K562 (cell line): ENCODE measurements at regions not wholly inside any gene's neighbourhood (a gene's known extent, or its start where the extent isn't known, plus 50 kb on each side); places are given as distances from the start of the nearest gene placed in this dataset.

Source experiments
- ATAC-seq: fragments of 200-7000 bp; cut with Tn5 transposase; 3 replicates; pipeline ENCODE4 v1.9.1; 2020; ENCODE audit warnings: moderate library complexity
- BruUV-seq: library from RNA; stranded (reverse); fragments of 400-500 nt; replicated peaks from 2 replicates; lab custom pipeline; 2021; lab: Mats Ljungman, UMichigan
- CTCF ChIA-PET: fragments of 300-600 bp; formaldehyde crosslinking; extraction: SDS; loops from one replicate; lab custom pipeline; 2021; ENCODE audit warnings: low intra/inter-chr PET ratio; lab: Yijun Ruan, JAX
- POLR2A ChIA-PET: fragments of 300-600, 350-650 bp; sonication (Branson Sonifier 250); formaldehyde crosslinking; extraction: SDS; loops from one replicate; lab custom pipeline; 2021; ENCODE audit warnings: antibody characterized with exemption, inconsistent platforms; lab: Yijun Ruan, JAX
- DNase-seq, 4 experiments: peaks; one replicate each; pipeline versions ENCODE4 v3.0.0 to v3.0.0-alpha.2; 2011 to 2018; ENCODE audit warnings: low spot score in 3 of 4, mixed read lengths in 3 of 4; ENCODE audit errors: extremely low read depth in 1 of 4
- FAIRE-seq: peaks from 2 replicates; lab custom pipeline; 2011; peaks lifted over from hg19 to GRCh38; lab: Jason Lieb, UNC
- H2AFZ ChIP-seq: 2 replicates; pipeline ENCODE4 v1.6.0; 2011; ENCODE audit warnings: low read depth, low read length, control low read depth, inconsistent platforms
- H3K27ac ChIP-seq: fragments of 200-600 bp; 3 replicates; pipeline ENCODE4 v1.8.0; 2011; ENCODE audit warnings: low read depth, mild to moderate bottlenecking, control low read depth, inconsistent platforms, low read length, moderate library complexity, mixed read lengths; ENCODE audit errors: extremely low read depth
- H3K27me3 ChIP-seq, 2 experiments: fragments of 300-600 bp in 1 of 2; 2 replicates in 1 of 2; 3 replicates in 1 of 2; pipeline versions ENCODE4 v1.6.0 to v1.8.0; 2011; ENCODE audit warnings: inconsistent platforms in 2 of 2, low read length in 2 of 2, mild to moderate bottlenecking in 1 of 2, mixed read lengths in 1 of 2, moderate library complexity in 1 of 2; ENCODE audit not compliant: control insufficient read depth in 2 of 2, insufficient read depth in 2 of 2
- H3K36me3 ChIP-seq: fragments of 300-600 bp; 3 replicates; pipeline ENCODE4 v1.8.0; 2011; ENCODE audit warnings: mild to moderate bottlenecking, low read length, inconsistent platforms; ENCODE audit not compliant: control insufficient read depth, insufficient read depth
- H3K4me1 ChIP-seq, 2 experiments: fragments of 200-600 bp in 1 of 2; replicated peaks in 1 of 2; 2 replicates in 1 of 2; 3 replicates in 1 of 2; pipeline versions ENCODE4 v1.5.1 to v1.8.0; 2011; ENCODE audit warnings: inconsistent platforms in 2 of 2, low read length in 2 of 2, mild to moderate bottlenecking in 1 of 2, mixed read lengths in 1 of 2, moderate library complexity in 1 of 2; ENCODE audit not compliant: control insufficient read depth in 2 of 2, insufficient read depth in 2 of 2
- H3K4me2 ChIP-seq: 2 replicates; pipeline ENCODE4 v1.6.1; 2011; ENCODE audit warnings: low read length, control low read depth, inconsistent platforms, mixed read lengths; ENCODE audit not compliant: insufficient read depth
- H3K4me3 ChIP-seq: fragments of 200-600 bp; sonication (generic), shearing (Covaris generic); 2 replicates; pipeline ENCODE4 v1.5.1; 2016; ENCODE audit warnings: control low read depth, inconsistent platforms
- H3K79me2 ChIP-seq: fragments of 200-600 bp; 3 replicates; pipeline ENCODE4 v1.8.0; 2011; ENCODE audit warnings: low read length, inconsistent platforms; ENCODE audit not compliant: control insufficient read depth, insufficient read depth
- H3K9ac ChIP-seq, 2 experiments: 2 replicates each; pipeline versions ENCODE4 v1.6.0 to v1.6.1; 2011; ENCODE audit warnings: low read depth in 2 of 2, low read length in 2 of 2, control low read depth in 1 of 2, inconsistent platforms in 1 of 2, mild to moderate bottlenecking in 1 of 2, mixed read lengths in 1 of 2; ENCODE audit not compliant: insufficient read depth in 1 of 2
- H3K9me1 ChIP-seq: one replicate; pipeline ENCODE4 v1.6.0; 2011; ENCODE audit warnings: inconsistent platforms, mild to moderate bottlenecking, low read length, moderate library complexity; ENCODE audit not compliant: control insufficient read depth, insufficient read depth
- H3K9me3 ChIP-seq: replicated peaks from 2 replicates; pipeline ENCODE4 v1.5.1; 2011; ENCODE audit warnings: low read depth, low read length, inconsistent platforms; ENCODE audit not compliant: control insufficient read depth, insufficient read depth
- H4K20me1 ChIP-seq: replicated peaks from 2 replicates; pipeline ENCODE4 v1.6.1; 2011; ENCODE audit warnings: low read length, inconsistent platforms, mixed read lengths; ENCODE audit not compliant: control insufficient read depth, insufficient read depth
- ATF2 ChIP-seq: sonication (generic); formaldehyde crosslinking; IDR thresholded peaks from 2 replicates; pipeline ENCODE4 v1.8.1; 2022; ENCODE audit warnings: missing genetic modification reagents
- MED1 ChIP-seq: sonication (generic); formaldehyde crosslinking; IDR thresholded peaks from 2 replicates; pipeline ENCODE4 v1.8.1; 2023; ENCODE audit warnings: missing genetic modification reagents, borderline replicate concordance
- MYNN ChIP-seq, 2 experiments: sonication (generic); formaldehyde crosslinking in 1 of 2; IDR thresholded peaks; 2 replicates each; pipeline versions ENCODE4 v1.5.0 to v1.6.1; 2016 to 2020; ENCODE audit warnings: antibody characterized with exemption in 1 of 2, missing genetic modification reagents in 1 of 2
- NBN ChIP-seq: fragments of 450-650 bp; IDR thresholded peaks from 2 replicates; pipeline ENCODE4 v1.6.1; 2016; ENCODE audit warnings: low read depth, mild to moderate bottlenecking
- NR3C1 ChIP-seq: sonication (generic); formaldehyde crosslinking; IDR thresholded peaks from 2 replicates; pipeline ENCODE4 v1.8.1; 2022; ENCODE audit warnings: missing genetic modification reagents
- TEAD1 ChIP-seq, 2 experiments: fragments of 450-650 bp in 1 of 2; sonication (generic) in 1 of 2; formaldehyde crosslinking; IDR thresholded peaks; 2 replicates each; pipeline versions ENCODE4 v1.4.0 to v1.8.0; 2020 to 2022; ENCODE audit warnings: mild to moderate bottlenecking in 2 of 2, missing genetic modification reagents in 1 of 2
- ZNF124 ChIP-seq: sonication (generic); formaldehyde crosslinking; IDR thresholded peaks from 2 replicates; pipeline ENCODE4 v1.8.1; 2022; ENCODE audit warnings: missing genetic modification reagents
- ZNF586 ChIP-seq: fragments of 450-650 bp; formaldehyde crosslinking; conservative IDR thresholded peaks from 2 replicates; pipeline ENCODE4 v1.4.0; 2020; ENCODE audit warnings: mild to moderate bottlenecking, moderate library complexity
- ZNF644 ChIP-seq: fragments of 200-800 bp; sonication (Bioruptor generic); IDR thresholded peaks from 2 replicates; pipeline ENCODE4 v1.6.1; 2016; ENCODE audit warnings: low read depth, missing genetic modification characterization, missing compliant biosample characterization
- WGBS: fragments of 100-300 bp; shearing (Covaris generic); methylation state at CpG from one replicate; pipeline ENCODE4 v1.1.6; 2016; ENCODE audit warnings: low coverage, mixed read lengths; ENCODE audit not compliant: insufficient coverage; ENCODE audit errors: missing lambda C conversion rate; 5-methylcytosine and 5-hydroxymethylcytosine counted together
- in situ Hi-C: fragments of 300-500 bp; cut with MboI; formaldehyde crosslinking; loops from 4 replicates; pipeline ENCODE4 v1.15.0; 2018; ENCODE audit warnings: inconsistent platforms, mixed read lengths
- intact Hi-C: fragments of 100-400 bp; cut with micrococcal nuclease; formaldehyde crosslinking; loops from 2 replicates; pipeline ENCODE4 v1.14.2; 2022

- FAIRE-seq: no peak
- no peak overlapping the region for H3K4me2 ChIP-seq
- no peak for DNase-seq
- H3K27ac ChIP-seq: no peak overlapping the region
- peaks cover 30 to 66% of the 10 kb centered on the region in 2 experiments; a peak in 4 of 5 replicates for H3K27me3 ChIP-seq
- no TSS peak for BruUV-seq
- no peaks in the 10 kb centered on the region for H3K9me1 ChIP-seq
- in situ Hi-C loops (no loop called here), intact Hi-C loops (no loop called here)
- H4K20me1 ChIP-seq: 0 out of 2 replicates have a peak, but pooled peaks cover 7% of the 10 kb centered on the region
- TF ChIP-seq ZNF586 (no peak), ZNF644 (tag) (no peak), NBN (no peak), ATF2 (no peak), NR3C1 (CRISPR knock-in tag) (no peak), MYNN (IDR thresholded peaks at IDR 0.05) (no peak), MYNN (CRISPR knock-in tag; IDR thresholded peaks at IDR 0.05) (no peak), MED1 (CRISPR knock-in tag) (no peak), ZNF124 (CRISPR knock-in tag) (no peak), TEAD1 (CRISPR knock-in tag; IDR thresholded peaks at IDR 0.05) (no peak)
- POLR2A ChIA-PET: no interaction called here
- WGBS: 0% methylated on average over 3 of the region's 3 CpGs
- no peaks in the 10 kb centered on the region for H3K79me2 ChIP-seq
- H3K36me3 ChIP-seq: no peaks in the 10 kb centered on the region
- CTCF ChIA-PET: no interaction called here
- H3K4me1 ChIP-seq: 0 out of 5 replicates have a peak, but pooled peaks cover 0 to 5% of the 10 kb centered on the region in 2 experiments
- no peak overlapping the region for H3K4me3 ChIP-seq
- no peaks in the 10 kb centered on the region for H3K9me3 ChIP-seq
- H2AFZ ChIP-seq: no peak overlapping the region
- H3K9ac ChIP-seq: peak overlapping the region in 1 of 2 experiments; percentile 45; a peak in 1 of 4 replicates
- ATAC-seq: no peak
Observed at GRCh38 chr2:120851116-120851773, 115.6 kb downstream of the GLI2 start.
